ENCODE measurements at regions not wholly inside any gene's neighbourhood (a gene's known extent, or its start where the extent isn't known, plus 50 kb on each side); places are given as distances from the start of the nearest gene placed in this dataset.

- TF ChIP-seq TCF12 (IDR thresholded peaks at IDR 0.05) (no peak), JUND (IDR thresholded peaks at IDR 0.05) (no peak), FOXJ3 (CRISPR knock-in tag; IDR thresholded peaks at IDR 0.05) (no peak), CTCF (IDR thresholded peaks at IDR 0.05) (no peak), CHD2 (IDR thresholded peaks at IDR 0.05; ENCODE audit: low read length, partially characterized antibody) (no peak), RFX5 (IDR thresholded peaks at IDR 0.05; ENCODE audit: low read length) (no peak), SIN3A (IDR thresholded peaks at IDR 0.05; ENCODE audit: borderline replicate concordance, low read depth, low read length) (no peak), EP300 (IDR thresholded peaks at IDR 0.05; ENCODE audit: borderline replicate concordance in 1 of 2, low read depth in 1 of 2, low read length in 1 of 2) (no peak), YY1 (IDR thresholded peaks at IDR 0.05; ENCODE audit: low read depth) (no peak), MXI1 (IDR thresholded peaks at IDR 0.05; ENCODE audit: low read depth, low read length) (no peak), MAX (IDR thresholded peaks at IDR 0.05; ENCODE audit: low read depth) (no peak), EZH2phosphoT487 (IDR thresholded peaks at IDR 0.05; ENCODE audit: borderline replicate concordance, low read depth) (no peak), REST (IDR thresholded peaks at IDR 0.05; ENCODE audit: low read depth, low read length) (no peak), SMC3 (IDR thresholded peaks at IDR 0.05; ENCODE audit: low read depth, low read length) (no peak)
Observed at GRCh38 chr5:96155147-96155546, 193.5 kb upstream of the ELL2 start.

All from SK-N-SH (cell line).